ENCODE measurements at regions not wholly inside any gene's neighbourhood (a gene's known extent, or its start where the extent isn't known, plus 50 kb on each side); places are given as distances from the start of the nearest gene placed in this dataset.

DNA sequence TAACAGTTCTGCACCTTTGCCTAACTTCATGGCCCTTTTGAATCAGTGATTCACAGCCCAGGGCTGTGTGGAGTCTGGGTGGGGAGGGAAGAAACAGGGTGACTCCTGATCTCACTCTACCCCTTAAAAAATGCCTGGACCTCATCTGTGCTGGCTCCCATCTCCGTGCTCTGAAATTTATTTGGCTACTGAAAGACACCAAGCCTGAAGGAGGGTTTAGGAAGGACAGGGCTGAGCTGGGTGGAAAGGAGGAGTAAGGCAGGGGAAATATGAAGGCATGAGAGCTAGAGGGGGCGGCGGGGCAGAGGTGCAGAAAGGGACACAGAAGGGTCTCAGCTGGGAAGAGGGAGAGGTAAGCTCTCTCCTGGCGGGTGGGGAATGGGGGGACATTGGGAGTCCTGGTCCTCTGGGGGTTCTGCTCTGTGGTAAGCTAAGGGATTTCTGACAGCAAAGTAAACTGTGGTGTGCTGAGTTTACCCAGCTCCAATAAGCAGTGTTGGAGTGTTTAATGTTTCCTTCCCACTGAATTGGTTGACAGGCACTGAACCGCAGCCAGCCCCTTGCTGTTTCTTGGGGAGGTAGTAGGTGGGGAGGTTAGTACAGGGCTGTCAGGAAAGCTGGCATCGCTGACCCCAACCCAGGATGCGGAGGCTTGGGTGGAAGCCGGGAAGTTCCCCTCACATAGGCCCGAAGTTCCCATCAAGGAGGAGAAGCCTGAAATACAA is 71.1 kb downstream of the RPUSD4 start:
- TF ChIP-seq, protein P1, sequence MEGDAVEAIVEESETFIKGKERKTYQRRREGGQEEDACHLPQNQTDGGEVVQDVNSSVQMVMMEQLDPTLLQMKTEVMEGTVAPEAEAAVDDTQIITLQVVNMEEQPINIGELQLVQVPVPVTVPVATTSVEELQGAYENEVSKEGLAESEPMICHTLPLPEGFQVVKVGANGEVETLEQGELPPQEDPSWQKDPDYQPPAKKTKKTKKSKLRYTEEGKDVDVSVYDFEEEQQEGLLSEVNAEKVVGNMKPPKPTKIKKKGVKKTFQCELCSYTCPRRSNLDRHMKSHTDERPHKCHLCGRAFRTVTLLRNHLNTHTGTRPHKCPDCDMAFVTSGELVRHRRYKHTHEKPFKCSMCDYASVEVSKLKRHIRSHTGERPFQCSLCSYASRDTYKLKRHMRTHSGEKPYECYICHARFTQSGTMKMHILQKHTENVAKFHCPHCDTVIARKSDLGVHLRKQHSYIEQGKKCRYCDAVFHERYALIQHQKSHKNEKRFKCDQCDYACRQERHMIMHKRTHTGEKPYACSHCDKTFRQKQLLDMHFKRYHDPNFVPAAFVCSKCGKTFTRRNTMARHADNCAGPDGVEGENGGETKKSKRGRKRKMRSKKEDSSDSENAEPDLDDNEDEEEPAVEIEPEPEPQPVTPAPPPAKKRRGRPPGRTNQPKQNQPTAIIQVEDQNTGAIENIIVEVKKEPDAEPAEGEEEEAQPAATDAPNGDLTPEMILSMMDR (conservative IDR thresholded peaks at IDR 0.05; ENCODE audit: low read depth, low read length) = no peak
- H3K4me3 ChIP-seq (ENCODE audit: low read depth, low read length) = no peak overlapping the region
- no peak for DNase-seq (ENCODE audit: low read depth)

DNA sequence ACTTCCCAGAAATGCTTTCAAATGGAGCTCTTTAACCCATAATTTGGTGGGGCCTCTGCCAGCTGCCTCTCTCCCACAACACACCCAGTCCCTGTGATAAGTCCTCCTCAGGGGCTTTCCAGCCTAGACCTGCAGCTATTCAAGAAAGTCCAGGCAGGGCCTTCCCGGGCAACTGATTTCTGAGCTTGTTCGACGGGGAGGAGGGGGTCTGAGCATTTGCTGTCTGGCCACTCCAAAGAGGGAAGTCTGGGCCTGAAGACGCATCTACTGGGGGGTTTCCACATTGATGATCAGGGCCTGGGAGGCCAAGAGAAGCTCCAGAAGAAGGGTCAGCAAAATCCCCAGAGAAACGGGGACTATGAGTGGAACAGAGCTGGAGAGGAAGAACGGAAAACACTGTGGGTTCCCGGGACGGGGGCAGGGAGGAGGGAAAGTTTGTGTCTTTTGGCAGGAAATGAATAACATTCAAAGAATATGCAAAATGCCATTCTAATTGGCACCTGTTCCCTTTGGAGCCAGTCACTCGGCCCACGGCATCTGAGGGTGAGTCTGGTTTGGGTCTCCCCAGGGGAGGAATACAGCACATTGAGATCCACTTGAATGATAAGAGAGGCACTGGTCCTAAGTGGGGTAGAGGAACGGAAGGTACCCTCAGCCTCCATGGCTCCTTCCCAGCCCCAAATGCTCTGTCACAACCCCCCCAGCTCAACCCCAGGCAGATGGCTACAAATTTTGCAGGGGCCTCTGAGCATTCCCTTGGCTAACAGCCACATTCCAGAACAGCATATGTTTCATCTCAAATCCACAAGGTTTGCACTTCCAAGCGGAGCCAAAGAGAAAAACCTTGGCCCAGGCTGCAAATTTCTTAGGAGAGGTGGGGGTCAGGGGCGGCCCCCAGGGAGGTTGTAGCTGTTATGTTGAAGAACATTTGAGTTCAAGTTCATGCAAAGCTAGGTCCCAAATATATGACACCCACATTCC is 72.0 kb downstream of the RPUSD4 start:
- no peak overlapping the region for H3K4me3 ChIP-seq (ENCODE audit: low read depth, low read length)
- TF ChIP-seq, protein P1 (conservative IDR thresholded peaks at IDR 0.05; ENCODE audit: low read depth, low read length) = no peak
- no peak for DNase-seq (ENCODE audit: low read depth)

DNA sequence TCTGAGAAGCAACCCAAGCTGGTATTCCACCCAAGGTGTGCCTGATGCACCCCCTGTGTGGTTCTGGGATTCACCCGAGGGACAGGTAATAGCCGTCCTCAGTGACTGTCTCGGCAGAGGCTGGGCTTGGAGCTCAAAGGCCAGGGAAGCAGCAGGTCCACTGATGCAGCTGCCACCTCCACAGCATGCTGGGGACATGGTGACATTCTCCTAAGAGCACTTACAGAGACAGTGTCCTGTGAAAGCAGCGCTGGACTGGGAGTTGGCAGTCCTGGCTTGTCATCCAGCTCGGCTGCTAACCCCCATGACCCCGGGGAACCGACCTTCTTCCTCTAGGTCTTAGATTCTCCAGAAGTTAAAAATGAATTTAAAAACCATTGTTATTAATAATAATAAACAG is 72.8 kb downstream of the RPUSD4 start:
- TF ChIP-seq, protein P1 (conservative IDR thresholded peaks at IDR 0.05; ENCODE audit: low read depth, low read length) = no peak
- DNase-seq (ENCODE audit: low read depth) = no peak
- H3K4me3 ChIP-seq (ENCODE audit: low read depth, low read length) = no peak overlapping the region

DNA sequence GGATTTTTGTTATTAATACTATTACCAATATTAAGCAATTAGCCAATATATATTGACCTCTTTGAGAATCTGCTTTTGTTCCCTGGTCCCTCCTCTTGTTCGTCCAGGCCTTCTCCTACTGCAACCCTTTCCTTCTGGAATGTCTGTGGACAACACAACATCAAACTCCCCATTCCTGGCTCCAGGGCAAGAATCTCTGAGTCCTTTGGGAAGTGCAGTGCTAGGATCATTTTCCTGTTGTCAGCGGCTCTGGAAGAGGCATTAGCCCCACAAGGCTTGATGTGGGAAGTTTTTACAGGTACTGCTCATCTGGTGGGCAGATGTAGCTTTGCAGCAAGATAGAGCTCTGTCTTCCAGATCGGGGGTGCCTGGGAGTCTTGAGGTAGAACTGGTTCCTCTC is 74.3 kb downstream of the RPUSD4 start:
- H3K4me3 ChIP-seq (ENCODE audit: low read depth, low read length) = no peak overlapping the region
- no peak for DNase-seq (ENCODE audit: low read depth)
- TF ChIP-seq, protein P1 (conservative IDR thresholded peaks at IDR 0.05; ENCODE audit: low read depth, low read length) = no peak

DNA sequence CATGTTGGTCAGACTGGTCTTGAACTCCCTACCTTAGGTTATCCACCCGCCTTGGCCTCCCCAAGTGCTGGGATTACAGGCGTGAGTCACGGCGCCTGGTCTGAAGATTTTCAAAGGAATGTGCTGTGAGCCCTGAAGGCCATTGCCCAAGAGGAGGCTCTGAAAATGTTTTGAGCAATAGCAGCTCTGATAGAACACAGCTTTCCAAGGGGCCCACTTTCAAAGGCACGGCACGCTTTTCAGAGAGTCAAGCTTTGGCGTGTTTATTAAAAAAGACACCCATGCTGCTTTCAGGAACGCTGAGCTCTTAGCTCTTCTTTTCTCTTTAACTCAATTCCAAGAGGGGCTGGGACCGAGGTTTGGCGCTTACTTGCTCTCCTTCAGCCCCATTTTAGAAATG is 73.8 kb upstream of the CDON start:
- H3K4me3 ChIP-seq (ENCODE audit: low read depth, low read length) = no peak overlapping the region
- no peak for DNase-seq (ENCODE audit: low read depth)

DNA sequence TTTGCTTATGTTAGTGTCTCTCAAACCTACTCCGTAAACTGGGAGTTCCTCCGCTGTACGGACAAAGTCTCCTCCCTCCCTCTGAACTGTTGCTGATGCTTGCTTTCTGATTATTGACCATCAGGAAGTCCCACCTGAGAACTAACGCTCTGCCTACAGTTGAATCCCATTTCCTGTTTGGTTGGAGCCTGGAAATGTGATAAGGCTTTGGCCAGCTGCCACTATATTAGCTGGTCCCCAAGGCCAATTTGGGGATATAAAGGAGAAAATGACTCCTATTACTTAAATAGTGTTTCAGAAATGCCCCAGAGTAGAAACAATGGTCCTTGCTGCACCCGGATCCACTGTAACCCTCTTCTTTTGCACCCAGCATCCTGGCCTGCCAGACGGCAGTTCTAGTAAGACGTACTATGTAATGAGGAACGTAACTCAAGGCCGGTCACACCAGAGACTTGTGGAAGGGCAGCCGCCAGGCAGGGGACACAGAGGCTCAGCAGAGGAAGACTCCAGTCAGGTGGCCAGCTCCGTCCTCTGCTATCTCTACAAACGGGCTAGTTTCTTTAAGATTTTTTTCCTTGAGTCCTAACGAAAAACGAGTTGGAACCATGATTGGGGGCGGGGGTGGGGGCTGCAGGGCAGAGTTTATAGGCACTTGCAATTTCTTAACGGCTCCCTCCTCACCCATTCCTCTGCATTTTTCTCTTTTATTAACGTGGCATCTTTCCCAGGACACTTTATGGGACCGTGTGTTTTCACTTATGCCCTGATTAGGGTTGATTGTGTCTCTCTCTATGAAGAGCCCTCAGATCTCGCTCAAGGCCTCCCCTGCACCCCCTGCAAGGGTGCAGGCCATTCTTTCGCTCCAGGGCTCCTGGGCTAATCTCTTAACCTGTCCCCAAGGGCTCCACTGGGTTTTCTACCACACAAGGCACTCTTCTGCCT is 72.8 kb upstream of the CDON start:
- H3K4me3 ChIP-seq (ENCODE audit: low read depth, low read length) = no peak overlapping the region
- TF ChIP-seq, protein P1 (conservative IDR thresholded peaks at IDR 0.05; ENCODE audit: low read depth, low read length) = no peak
- no peak for DNase-seq (ENCODE audit: low read depth)

More for the DNA sequence above, 73.8 kb upstream of the CDON start:
- TF ChIP-seq, protein P1 (conservative IDR thresholded peaks at IDR 0.05; ENCODE audit: low read depth, low read length) = no peak
